ENCODE measurements at regions not wholly inside any gene's neighbourhood (a gene's known extent, or its start where the extent isn't known, plus 50 kb on each side); places are given as distances from the start of the nearest gene placed in this dataset.

DNA sequence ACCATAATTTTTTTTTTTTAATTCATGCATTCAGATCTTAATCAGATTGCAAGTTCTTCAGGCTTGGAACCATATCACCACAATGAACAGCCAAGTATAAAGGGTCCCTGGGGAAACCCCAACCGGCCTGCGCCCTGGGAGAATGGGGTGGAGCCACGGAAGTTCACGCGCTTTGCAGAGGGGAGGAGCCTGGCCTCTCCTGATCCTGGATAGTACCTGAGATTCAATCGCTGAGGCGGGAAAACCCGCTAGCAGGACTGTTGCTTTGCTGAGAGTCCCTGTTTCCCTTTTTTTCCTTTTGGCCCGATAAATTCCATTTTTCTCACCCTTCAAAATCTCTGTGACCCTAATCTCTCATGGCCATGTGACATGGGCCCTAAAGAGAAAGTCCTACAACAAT, 385.1 kb downstream of the IRS2 start (continued):
- TF ChIP-seq, protein P1, sequence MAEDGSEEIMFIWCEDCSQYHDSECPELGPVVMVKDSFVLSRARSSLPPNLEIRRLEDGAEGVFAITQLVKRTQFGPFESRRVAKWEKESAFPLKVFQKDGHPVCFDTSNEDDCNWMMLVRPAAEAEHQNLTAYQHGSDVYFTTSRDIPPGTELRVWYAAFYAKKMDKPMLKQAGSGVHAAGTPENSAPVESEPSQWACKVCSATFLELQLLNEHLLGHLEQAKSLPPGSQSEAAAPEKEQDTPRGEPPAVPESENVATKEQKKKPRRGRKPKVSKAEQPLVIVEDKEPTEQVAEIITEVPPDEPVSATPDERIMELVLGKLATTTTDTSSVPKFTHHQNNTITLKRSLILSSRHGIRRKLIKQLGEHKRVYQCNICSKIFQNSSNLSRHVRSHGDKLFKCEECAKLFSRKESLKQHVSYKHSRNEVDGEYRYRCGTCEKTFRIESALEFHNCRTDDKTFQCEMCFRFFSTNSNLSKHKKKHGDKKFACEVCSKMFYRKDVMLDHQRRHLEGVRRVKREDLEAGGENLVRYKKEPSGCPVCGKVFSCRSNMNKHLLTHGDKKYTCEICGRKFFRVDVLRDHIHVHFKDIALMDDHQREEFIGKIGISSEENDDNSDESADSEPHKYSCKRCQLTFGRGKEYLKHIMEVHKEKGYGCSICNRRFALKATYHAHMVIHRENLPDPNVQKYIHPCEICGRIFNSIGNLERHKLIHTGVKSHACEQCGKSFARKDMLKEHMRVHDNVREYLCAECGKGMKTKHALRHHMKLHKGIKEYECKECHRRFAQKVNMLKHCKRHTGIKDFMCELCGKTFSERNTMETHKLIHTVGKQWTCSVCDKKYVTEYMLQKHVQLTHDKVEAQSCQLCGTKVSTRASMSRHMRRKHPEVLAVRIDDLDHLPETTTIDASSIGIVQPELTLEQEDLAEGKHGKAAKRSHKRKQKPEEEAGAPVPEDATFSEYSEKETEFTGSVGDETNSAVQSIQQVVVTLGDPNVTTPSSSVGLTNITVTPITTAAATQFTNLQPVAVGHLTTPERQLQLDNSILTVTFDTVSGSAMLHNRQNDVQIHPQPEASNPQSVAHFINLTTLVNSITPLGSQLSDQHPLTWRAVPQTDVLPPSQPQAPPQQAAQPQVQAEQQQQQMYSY (CRISPR knock-in tag; IDR thresholded peaks at IDR 0.05) = no peak

DNA sequence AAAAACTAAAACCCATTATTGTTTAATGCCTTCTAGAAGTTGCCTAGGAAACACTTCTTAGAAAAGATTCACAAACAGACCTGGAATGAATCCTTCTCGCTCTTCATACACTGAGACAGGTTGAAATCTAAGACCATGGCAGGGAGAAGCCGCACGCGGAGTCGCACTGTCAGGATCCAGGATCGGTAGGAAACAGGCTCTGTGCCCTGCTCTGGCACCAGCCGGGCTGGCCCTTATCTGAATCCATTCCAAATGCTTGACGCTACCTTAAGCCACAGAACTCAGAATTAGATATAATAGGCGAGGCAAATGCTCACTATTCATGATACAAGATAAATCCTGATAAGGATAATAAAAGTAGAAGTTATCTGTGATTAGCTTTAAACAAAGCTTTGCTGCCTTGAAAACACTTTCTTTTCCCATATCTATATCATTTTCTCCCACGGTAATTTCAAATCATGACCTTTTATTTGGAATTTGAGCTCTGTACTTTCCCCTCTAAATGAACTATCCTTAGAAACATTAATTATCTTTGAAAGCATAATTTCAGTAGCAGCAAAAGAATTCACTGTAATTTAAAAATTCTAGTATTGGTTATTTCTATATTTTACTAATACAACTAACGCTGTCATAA, 385.6 kb downstream of the IRS2 start:
- no peaks in the 10 kb centered on the region for H3K4me1 ChIP-seq (ENCODE audit: control insufficient read depth, insufficient read depth, low read length)
- DNase-seq (ENCODE audit: low read depth, low spot score) (no peak), FAIRE-seq (no peak), ATAC-seq (no peak)
- no peak overlapping the region for H3K9ac ChIP-seq (ENCODE audit: control insufficient read depth, insufficient read depth, low read length)
- no peaks in the 10 kb centered on the region for H3K27me3 ChIP-seq (replicated peaks in 1 of 2; ENCODE audit: control insufficient read depth in 2 of 2, insufficient read depth in 2 of 2, low read length in 1 of 2)
- no peaks in the 10 kb centered on the region for H3K9me3 ChIP-seq (replicated peaks; ENCODE audit: control insufficient read depth, insufficient read depth, low read length)
- H3K27ac ChIP-seq (ENCODE audit: control insufficient read depth, insufficient read depth) = no peak overlapping the region
- ChIA-PET POLR2A (no interaction called here), CTCF (no interaction called here), SMC1A (ENCODE audit: uncharacterized antibody, unreplicated experiment) (interaction anchor here (0.6 to 1.4 kb wide), 2 partner anchors 429 to 1393 kb away, joined by 3 to 6 read pairs; no protein-coding TSS in a partner anchor), RAD21 (ENCODE audit: unreplicated experiment) (no interaction called here)
- in situ Hi-C loops (cut with MboI) (no loop called here), intact Hi-C loops (cut with micrococcal nuclease; ENCODE audit: unreplicated experiment) (no loop called here)
- no peaks in the 10 kb centered on the region for H3K36me3 ChIP-seq (ENCODE audit: control insufficient read depth in 2 of 2, insufficient read depth in 2 of 2, low read length in 1 of 2)
- H4K20me1 ChIP-seq (ENCODE audit: control insufficient read depth, insufficient read depth) = no peaks in the 10 kb centered on the region
- no TSS peak for BruUV-seq (replicated peaks)
- H3K4me2 ChIP-seq (ENCODE audit: control insufficient read depth, insufficient read depth) = no peak overlapping the region
- no peak for TF ChIP-seq CREB1 (IDR thresholded peaks at IDR 0.05; ENCODE audit: low read depth)
- no peak for TF ChIP-seq HSF1 (IDR thresholded peaks at IDR 0.05; ENCODE audit: low read depth, low read length)
- TF ChIP-seq SMAD5 (IDR thresholded peaks at IDR 0.05; ENCODE audit: low read depth) = no peak
- no peak for TF ChIP-seq CBX5 (IDR thresholded peaks at IDR 0.05; ENCODE audit: low read depth)
- TF ChIP-seq SRF (IDR thresholded peaks at IDR 0.05; ENCODE audit: low read depth in 2 of 2, low read length in 2 of 2) = no peak
- no peak for TF ChIP-seq NR2C1 (IDR thresholded peaks at IDR 0.05)
- no peak for TF ChIP-seq KLF5 (IDR thresholded peaks at IDR 0.05; ENCODE audit: partially characterized antibody)
- TF ChIP-seq WRNIP1 (IDR thresholded peaks at IDR 0.05; ENCODE audit: borderline replicate concordance, low read depth, low read length) = no peak
- no peak for TF ChIP-seq BACH1 (IDR thresholded peaks at IDR 0.05; ENCODE audit: borderline replicate concordance)
- no peak for TF ChIP-seq YY1 (IDR thresholded peaks at IDR 0.05; ENCODE audit: low read depth, low read length)
- WGBS (ENCODE audit: insufficient coverage, insufficient replicate concordance, low lambda C conversion rate, missing lambda C conversion rate) = 63% methylated on average over 11 of the region's 11 CpGs
- no peak overlapping the region for H3K4me3 ChIP-seq
- no peaks in the 10 kb centered on the region for H3K79me2 ChIP-seq (ENCODE audit: control insufficient read depth, insufficient read depth, low read length)
- H2AFZ ChIP-seq (ENCODE audit: control insufficient read depth, low read depth, low read length) = no peak overlapping the region

Data from GM12878 (cell line).